Left cardiac atrium (tissue), 4 donors: ENCODE measurements at regions not wholly inside any gene's neighbourhood (a gene's known extent, or its start where the extent isn't known, plus 50 kb on each side); places are given as distances from the start of the nearest gene placed in this dataset.

ENCODE experiments used
- ATAC-seq, 2 donors: fragments of 200-7000 bp; cut with Tn5 transposase; one replicate each; pipeline ENCODE4 v1.9.1; 2020; ENCODE audit warnings: mild to moderate bottlenecking in 2 of 2, moderate library complexity in 2 of 2
- DNase-seq: peaks from one replicate; pipeline ENCODE4 v3.0.0-alpha.2; 2020
- intact Hi-C, 2 donors: fragments of 100-400 bp; cut with DNase I; formaldehyde crosslinking; loops; one replicate each; pipeline versions ENCODE4 v1.14.1 to v1.15.1; 2022 to 2023
- donor health status: DM: no; HTN: yes; CAD: no.
- donor health status: DM: no; HTN: yes; CAD: no; lungs with severe emphysema.
- donor health status: DM: yes; HTN: yes; CAD: no.
- donor health status: Dilated cardiomyopathy.

DNA sequence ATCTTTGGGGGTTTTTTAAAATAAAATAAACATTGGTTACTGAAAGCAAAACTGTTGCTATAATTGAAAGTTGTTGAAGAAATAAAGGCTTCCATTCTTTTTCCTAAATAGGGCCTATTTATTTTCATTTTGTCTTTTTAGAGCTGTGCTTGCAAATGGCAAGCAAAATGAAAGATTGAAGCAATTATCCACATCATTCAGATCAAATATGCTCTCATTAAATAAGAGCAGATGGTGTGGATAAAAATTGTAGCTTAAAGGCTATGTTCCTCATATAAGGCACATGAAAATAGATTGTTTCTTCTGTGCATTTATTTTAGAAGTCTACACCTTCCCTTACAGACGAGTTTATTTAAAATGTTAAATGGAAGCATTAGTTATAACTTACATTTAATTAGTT lies 1317.7 kb downstream of the MRPL39 start:
- DNase-seq: no peak
- intact Hi-C loops: no loop called here
- ATAC-seq: no peak

GRCh38 chr21:24280596-24280995 lies 1326.7 kb downstream of the MRPL39 start:
- intact Hi-C loops: no loop called here
- DNase-seq (no peak), ATAC-seq (no peak)

DNA sequence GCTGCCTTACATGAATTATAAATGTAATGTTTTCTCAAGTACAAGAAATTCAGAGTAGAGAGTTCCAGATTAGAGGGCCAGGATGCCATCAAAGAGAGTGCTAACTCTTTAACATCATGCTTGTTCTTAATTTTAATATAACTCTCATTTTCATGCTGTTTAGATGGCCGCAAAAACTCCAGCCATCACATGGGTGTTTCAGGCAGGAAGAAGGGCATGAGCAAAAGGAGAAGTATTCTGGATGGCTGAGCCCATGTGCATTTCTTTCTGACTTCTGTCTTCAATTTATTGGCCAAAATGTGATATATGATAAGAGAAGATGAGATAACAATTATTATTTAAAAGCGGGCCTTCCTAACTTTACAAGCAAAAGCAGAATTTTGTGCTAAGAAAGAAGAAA lies 1328.6 kb downstream of the MRPL39 start:
- no peak for ATAC-seq

GRCh38 chr21:24276204-24276603 lies 1331.1 kb downstream of the MRPL39 start:
- DNase-seq (no peak), ATAC-seq (no peak)
- intact Hi-C loops: no loop called here

More for the DNA sequence above, 1328.6 kb downstream of the MRPL39 start:
- DNase-seq: no peak
- intact Hi-C loops: no loop called here

GRCh38 chr21:24275616-24276015 lies 1331.7 kb downstream of the MRPL39 start:
- intact Hi-C loops: no loop called here
- ATAC-seq (no peak), DNase-seq (no peak)

DNA sequence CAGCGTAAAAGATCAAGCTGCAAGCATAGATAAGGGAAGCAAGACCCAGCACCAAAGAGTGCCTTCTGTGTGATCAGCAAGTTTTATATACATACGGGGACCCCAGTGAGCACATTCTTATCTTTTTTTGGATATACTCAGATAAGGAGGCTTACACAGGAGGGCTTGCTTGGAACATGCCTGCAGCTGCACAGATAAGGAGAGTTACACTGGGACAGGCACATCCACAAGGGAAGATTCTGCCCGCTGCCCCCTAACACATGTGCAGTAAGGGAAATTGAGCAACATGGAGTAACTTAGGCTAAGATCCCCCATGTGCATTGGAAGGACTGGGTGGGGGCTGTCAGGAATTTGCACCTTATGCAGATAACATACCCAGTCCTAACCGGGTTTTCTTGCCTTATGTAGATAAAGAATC lies 1334.8 kb downstream of the MRPL39 start:
- DNase-seq: no peak
- intact Hi-C loops: no loop called here
- no peak for ATAC-seq

GRCh38 chr21:24265987-24266386 lies 1341.3 kb downstream of the MRPL39 start:
- ATAC-seq: no peak
- intact Hi-C loops: no loop called here
- no peak for DNase-seq

GRCh38 chr21:24260751-24261150 lies 1346.5 kb downstream of the MRPL39 start:
- no peak for DNase-seq
- ATAC-seq: no peak
- intact Hi-C loops: no loop called here

DNA sequence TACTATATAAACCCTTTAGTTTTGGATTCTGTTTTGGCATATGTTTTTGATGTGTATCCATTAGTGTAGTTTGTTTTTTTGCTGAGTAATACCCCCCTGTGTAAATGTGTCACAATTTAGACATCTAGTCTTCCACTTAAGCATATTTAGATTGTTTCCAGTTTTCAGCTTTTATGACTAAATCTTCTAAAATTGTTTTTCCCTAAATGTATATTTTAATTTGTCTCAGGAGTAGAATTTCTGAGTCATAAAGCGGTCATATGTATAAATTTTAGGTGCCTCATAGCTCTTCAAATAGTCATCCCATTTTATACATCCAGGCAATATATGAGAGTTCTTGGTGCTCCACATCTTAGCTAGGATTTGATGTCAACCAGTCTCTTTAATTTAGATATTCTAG lies 1348.0 kb downstream of the MRPL39 start:
- ATAC-seq (no peak), DNase-seq (no peak)
- intact Hi-C loops: no loop called here

GRCh38 chr21:24255591-24255990 lies 1351.7 kb downstream of the MRPL39 start:
- no peak for DNase-seq
- no peak for ATAC-seq
- intact Hi-C loops: no loop called here

GRCh38 chr21:24225431-24225830 lies 1381.8 kb downstream of the MRPL39 start:
- ATAC-seq (no peak), DNase-seq (no peak)
- intact Hi-C loops: no loop called here

DNA sequence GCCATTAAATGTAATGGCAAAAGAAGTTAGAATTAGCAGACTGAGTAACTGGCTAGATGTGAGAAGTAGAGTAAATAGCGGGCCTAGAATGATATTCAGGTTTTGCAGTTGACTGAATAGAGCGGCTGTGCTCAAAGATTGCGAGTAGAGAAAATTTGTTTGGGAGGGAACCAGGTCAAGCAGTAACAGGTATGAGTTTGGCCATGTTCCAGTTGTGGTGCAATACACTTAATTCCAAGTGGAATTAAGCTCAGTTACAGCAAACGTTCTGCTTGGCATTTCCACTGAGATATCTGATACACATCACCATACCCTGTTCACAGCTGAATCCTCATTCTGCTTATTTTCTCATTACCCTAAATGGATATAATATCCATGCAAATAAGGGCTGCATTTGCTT lies 1382.9 kb downstream of the MRPL39 start:
- intact Hi-C loops: no loop called here
- DNase-seq (no peak), ATAC-seq (no peak)

- no peak for DNase-seq
- intact Hi-C loops: no loop called here
- no peak for ATAC-seq
Measured at GRCh38 chr21:24223624-24224023, 1383.7 kb downstream of the MRPL39 start.

DNA sequence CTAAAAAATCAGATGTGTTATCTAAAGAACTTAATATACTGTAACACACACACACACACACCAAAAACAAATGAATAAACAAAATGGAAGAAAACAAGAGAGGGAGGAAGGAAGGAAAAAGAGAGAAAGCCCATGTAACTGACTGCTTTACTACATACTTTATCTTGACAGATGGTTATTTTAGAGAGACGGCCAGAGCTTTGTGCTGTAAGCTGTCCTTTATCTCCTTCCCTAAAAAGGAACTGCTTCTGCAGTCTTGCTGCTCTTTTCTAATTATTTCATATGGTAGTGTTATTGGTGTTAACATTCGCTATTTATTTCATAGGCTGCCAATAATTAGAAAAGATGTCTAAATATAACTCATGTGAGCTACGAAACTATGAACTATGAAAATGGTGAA lies 1384.6 kb downstream of the MRPL39 start:
- DNase-seq (no peak), ATAC-seq (no peak)
- intact Hi-C loops: no loop called here

GRCh38 chr21:24220446-24220845 lies 1386.8 kb downstream of the MRPL39 start:
- intact Hi-C loops: no loop called here
- no peak for ATAC-seq
- no peak for DNase-seq

DNA sequence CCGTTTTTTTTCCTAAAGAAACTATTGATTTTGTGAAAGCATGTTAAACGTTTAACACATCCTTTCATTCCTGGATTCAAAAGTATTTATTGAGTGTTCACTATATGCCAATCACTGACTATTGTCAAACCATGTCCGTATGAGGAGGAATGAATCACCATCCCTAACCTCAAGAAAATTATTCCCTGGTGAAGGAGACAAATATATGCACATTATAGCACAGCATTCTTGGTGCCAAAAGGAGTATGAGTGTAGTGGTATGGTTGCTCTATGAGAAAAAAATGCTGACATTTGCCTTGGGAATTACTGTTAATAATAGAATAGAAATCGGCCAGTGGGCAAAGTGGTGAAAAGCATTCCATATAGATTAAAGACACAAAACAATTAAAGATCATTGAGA lies 1390.1 kb downstream of the MRPL39 start:
- intact Hi-C loops: no loop called here
- ATAC-seq (no peak), DNase-seq (no peak)

DNA sequence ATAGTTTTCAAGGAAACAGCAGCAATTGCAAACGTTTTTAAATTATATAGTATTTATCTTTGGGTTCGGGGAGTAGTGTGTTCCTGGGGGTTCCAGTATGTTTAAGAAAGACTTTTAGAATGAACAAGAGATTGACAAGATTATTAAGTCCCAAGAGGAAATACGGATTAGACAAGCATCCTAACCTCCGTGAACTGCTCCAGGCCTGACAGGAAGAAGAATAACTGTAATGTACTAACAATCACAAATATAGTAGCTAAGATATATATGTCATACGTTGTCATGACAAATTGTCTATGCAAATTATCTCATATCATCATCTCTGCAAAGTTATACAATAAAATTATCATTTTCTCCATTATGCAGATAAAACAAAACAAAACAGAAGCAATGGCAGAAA lies 1397.2 kb downstream of the MRPL39 start:
- intact Hi-C loops: no loop called here
- no peak for ATAC-seq
- no peak for DNase-seq

DNA sequence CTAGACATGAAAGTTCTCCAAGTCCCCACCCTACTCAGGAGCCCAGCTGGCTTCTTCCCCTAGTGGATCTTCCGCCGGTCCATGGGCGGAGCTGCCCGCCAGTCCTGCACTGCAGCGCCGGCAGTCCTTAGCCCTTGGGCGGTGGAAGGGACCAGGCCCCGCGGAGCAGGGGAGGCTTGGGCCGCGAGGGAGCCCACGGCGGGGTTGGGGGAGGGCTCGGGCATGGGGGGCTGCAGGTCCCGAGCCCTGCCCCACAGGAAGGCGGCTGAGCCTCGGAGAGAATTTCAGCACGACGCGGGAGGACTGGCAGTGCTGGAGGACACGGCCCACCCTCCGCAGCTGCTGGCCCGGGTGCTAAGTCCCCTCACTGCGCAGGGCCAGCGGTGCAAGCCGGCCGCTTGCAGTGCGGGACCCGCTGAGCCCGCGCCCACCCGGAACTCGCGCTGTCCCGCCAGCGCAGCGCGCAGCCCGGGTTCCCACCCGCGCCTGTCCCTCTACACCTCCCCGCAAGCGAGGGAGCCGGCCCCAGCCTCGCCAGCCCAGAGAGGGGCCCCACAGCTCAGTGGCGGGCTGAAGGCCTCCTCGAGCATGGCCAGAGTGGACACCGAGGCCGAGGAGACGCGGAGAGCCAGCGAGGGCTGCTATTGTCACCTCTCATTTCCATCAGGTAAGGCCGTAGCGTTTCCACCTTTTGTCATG lies 1398.6 kb downstream of the MRPL39 start:
- no peak for ATAC-seq
- intact Hi-C loops: no loop called here
- DNase-seq: no peak

DNA sequence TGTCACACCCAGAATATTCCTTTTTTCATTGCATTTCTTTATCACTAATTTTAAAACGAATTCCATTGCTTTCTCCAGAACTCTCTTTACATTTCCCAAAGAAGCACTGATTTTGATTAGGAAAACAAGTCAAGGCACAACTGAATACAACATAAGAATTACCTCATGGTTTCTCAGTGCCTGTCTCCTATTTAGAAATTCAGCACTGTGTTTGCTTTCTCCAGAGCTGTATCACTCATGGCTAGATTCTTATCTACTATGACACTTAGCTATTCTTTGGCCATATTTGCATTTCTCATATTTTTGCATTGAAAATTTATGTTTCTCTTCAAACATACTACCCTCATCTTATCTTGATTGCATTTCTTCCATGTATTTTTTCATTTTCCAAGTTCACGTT lies 1402.0 kb downstream of the MRPL39 start:
- no peak for ATAC-seq

DNA sequence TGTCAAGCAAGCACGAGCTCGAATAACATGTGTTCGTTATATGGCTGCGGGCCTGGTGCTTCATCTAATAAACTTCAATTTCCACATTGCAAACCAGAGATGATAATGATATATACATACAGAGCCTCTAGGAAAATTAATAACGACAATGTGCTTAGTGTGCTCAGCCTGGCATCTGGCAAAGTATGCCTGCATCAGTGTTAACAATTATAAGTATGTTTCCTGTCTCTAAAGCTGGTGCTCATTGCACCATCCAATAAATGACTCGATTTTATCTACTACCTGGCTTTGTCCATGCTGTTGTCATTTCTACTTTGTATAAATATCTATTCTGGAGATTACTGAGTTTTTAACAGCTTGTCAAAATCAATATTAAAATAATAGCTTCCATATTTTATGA lies 1402.6 kb downstream of the MRPL39 start:
- DNase-seq (no peak), ATAC-seq (no peak)
- intact Hi-C loops: no loop called here

More for the DNA sequence above, 1402.0 kb downstream of the MRPL39 start:
- DNase-seq: no peak
- intact Hi-C loops: no loop called here

- DNase-seq: no peak
- no peak for ATAC-seq
- intact Hi-C loops: no loop called here
Measured at GRCh38 chr21:24200052-24200451, 1407.2 kb downstream of the MRPL39 start.

- DNase-seq (no peak), ATAC-seq (no peak)
- intact Hi-C loops: no loop called here
Measured at GRCh38 chr21:24197923-24198322, 1409.4 kb downstream of the MRPL39 start.
